Neural cell (in vitro differentiated cells): ENCODE measurements at regions not wholly inside any gene's neighbourhood (a gene's known extent, or its start where the extent isn't known, plus 50 kb on each side); places are given as distances from the start of the nearest gene placed in this dataset.

ENCODE experiments used
- H2AFZ ChIP-seq: fragments of 200-600, 300-800 bp; sonication (generic), shearing (Covaris generic); 2 replicates; pipeline ENCODE4 v1.6.0; 2014; ENCODE audit warnings: low read depth, mild to moderate bottlenecking, antibody characterized with exemption, low read length, moderate library complexity
- H3F3A ChIP-seq: fragments of 200-600 bp; shearing (Covaris generic); 2 replicates; pipeline ENCODE4 v1.6.1; 2016; ENCODE audit warnings: mild to moderate bottlenecking, moderate library complexity, mixed read lengths, antibody characterized with exemption, low read length; ENCODE audit not compliant: insufficient read depth, poor library complexity, severe bottlenecking
- H3K27ac ChIP-seq: fragments of 200-600, 300-800 bp; sonication (generic), shearing (Covaris generic); 2 replicates; pipeline ENCODE4 v1.5.1; 2014; ENCODE audit warnings: mild to moderate bottlenecking, low read length, moderate library complexity
- H3K27me3 ChIP-seq: fragments of 300-800, 200-600 bp; sonication (generic), shearing (Covaris generic); 2 replicates; pipeline ENCODE4 v1.6.0; 2014; ENCODE audit warnings: mild to moderate bottlenecking, low read depth, low read length, moderate library complexity; ENCODE audit not compliant: insufficient read depth
- H3K36me3 ChIP-seq: fragments of 300-800, 200-600 bp; sonication (generic), shearing (Covaris generic); 2 replicates; pipeline ENCODE4 v1.5.1; 2014; ENCODE audit warnings: mild to moderate bottlenecking, antibody characterized with exemption, low read length, moderate library complexity; ENCODE audit not compliant: insufficient read depth
- H3K4me2 ChIP-seq: fragments of 300-800, 200-600 bp; sonication (generic), shearing (Covaris generic); 2 replicates; pipeline ENCODE4 v1.6.0; 2014; ENCODE audit warnings: mild to moderate bottlenecking, low read length
- H3K4me3 ChIP-seq: fragments of 300-800, 200-600 bp; sonication (generic), shearing (Covaris generic); 2 replicates; pipeline ENCODE4 v1.5.1; 2014; ENCODE audit warnings: mild to moderate bottlenecking, low read length, moderate library complexity
- H3K79me2 ChIP-seq: fragments of 200-600 bp; shearing (Covaris generic); replicated peaks from 2 replicates; pipeline ENCODE4 v1.6.0; 2014; ENCODE audit warnings: mild to moderate bottlenecking, low read length, moderate library complexity; ENCODE audit not compliant: insufficient read depth
- H3K9ac ChIP-seq: fragments of 300-800, 200-600 bp; sonication (generic), shearing (Covaris generic); 2 replicates; pipeline ENCODE4 v1.6.1; 2016; ENCODE audit warnings: mild to moderate bottlenecking, low read length, mixed read lengths
- H3K9me2 ChIP-seq: fragments of 200-600 bp; shearing (Covaris generic); 2 replicates; pipeline ENCODE4 v1.6.1; 2016; ENCODE audit warnings: mild to moderate bottlenecking, low read length, mixed read lengths; ENCODE audit not compliant: insufficient read depth
- H3K9me3 ChIP-seq: fragments of 200-600, 300-800 bp; sonication (generic), shearing (Covaris generic); 2 replicates; pipeline ENCODE4 v1.6.1; 2016; ENCODE audit warnings: mild to moderate bottlenecking, mixed run types, low read length, moderate library complexity, mixed read lengths
- H4K20me1 ChIP-seq: fragments of 200-600 bp; shearing (Covaris generic); 2 replicates; pipeline ENCODE4 v1.6.1; 2016; ENCODE audit warnings: mild to moderate bottlenecking, mixed run types; ENCODE audit not compliant: insufficient read depth
- CTCF ChIP-seq: fragments of 450-650 bp; IDR thresholded peaks from 2 replicates; pipeline ENCODE4 v1.5.1; 2014; ENCODE audit warnings: antibody characterized with exemption, mild to moderate bottlenecking, moderate library complexity; ENCODE audit not compliant: poor library complexity, severe bottlenecking
- EP300 ChIP-seq: fragments of 450-650 bp; conservative IDR thresholded peaks from 2 replicates; pipeline ENCODE4 v1.6.1; 2014; ENCODE audit warnings: antibody characterized with exemption, mild to moderate bottlenecking, moderate library complexity; ENCODE audit not compliant: poor library complexity, severe bottlenecking
- EZH2 ChIP-seq: fragments of 200-600, 300-800 bp; shearing (Covaris generic), sonication (generic); IDR thresholded peaks from 2 replicates; pipeline ENCODE4 v1.6.1; 2014; ENCODE audit warnings: antibody characterized with exemption, low read length, borderline replicate concordance, mild to moderate bottlenecking; ENCODE audit not compliant: insufficient read depth, poor library complexity, severe bottlenecking
- MXI1 ChIP-seq: fragments of 450-650 bp; conservative IDR thresholded peaks from 2 replicates; pipeline ENCODE4 v1.6.1; 2014; ENCODE audit warnings: antibody characterized with exemption, mild to moderate bottlenecking; ENCODE audit not compliant: poor library complexity, severe bottlenecking
- POLR2AphosphoS5 ChIP-seq: IDR thresholded peaks from 2 replicates; pipeline ENCODE4 v1.6.1; 2012
- RAD21 ChIP-seq: fragments of 450-650 bp; conservative IDR thresholded peaks from 2 replicates; pipeline ENCODE4 v1.6.1; 2014; ENCODE audit warnings: antibody characterized with exemption, mild to moderate bottlenecking, moderate library complexity
- REST ChIP-seq: IDR thresholded peaks from 2 replicates; pipeline ENCODE4 v1.6.1; 2012; ENCODE audit warnings: borderline replicate concordance
- SMC3 ChIP-seq: fragments of 450-650 bp; conservative IDR thresholded peaks from 2 replicates; pipeline ENCODE4 v1.6.1; 2014; ENCODE audit warnings: antibody characterized with exemption, mild to moderate bottlenecking, moderate library complexity; ENCODE audit not compliant: poor library complexity
- TAF1 ChIP-seq: IDR thresholded peaks from 2 replicates; pipeline ENCODE4 v1.6.1; 2012; ENCODE audit warnings: low read depth

- Histone ChIP-seq H3K9me2 (no peaks in the 10 kb centered on the region), H3K9me3 (no peaks in the 10 kb centered on the region), H3K27ac (no peak overlapping the region), H3K27me3 (no peaks in the 10 kb centered on the region), H3K4me2 (no peak overlapping the region), H3K36me3 (no peaks in the 10 kb centered on the region), H3K4me3 (no peak overlapping the region), H3K9ac (no peak overlapping the region), H3K79me2 (no peaks in the 10 kb centered on the region), H4K20me1 (no peaks in the 10 kb centered on the region), H3F3A (no peaks in the 10 kb centered on the region), H2AFZ (no peak overlapping the region)
- no peak for TF ChIP-seq EP300
- no peak for TF ChIP-seq SMC3
- no peak for TF ChIP-seq RAD21
- no peak for TF ChIP-seq TAF1
- TF ChIP-seq EZH2, result no peak
- TF ChIP-seq CTCF, result no peak
- TF ChIP-seq POLR2AphosphoS5, result no peak
- TF ChIP-seq MXI1, result no peak
- TF ChIP-seq REST, result no peak
Observed at GRCh38 chr7:130996205-130996832, 262.3 kb upstream of the KLF14 start.

- Histone ChIP-seq H3K27ac (no peak overlapping the region), H3K9ac (no peak overlapping the region), H2AFZ (no peak overlapping the region), H3K27me3 (no peaks in the 10 kb centered on the region), H3K9me2 (no peaks in the 10 kb centered on the region), H3K4me3 (no peak overlapping the region), H3K79me2 (no peaks in the 10 kb centered on the region), H3K4me2 (no peak overlapping the region), H3K36me3 (no peaks in the 10 kb centered on the region), H4K20me1 (no peaks in the 10 kb centered on the region), H3K9me3 (no peaks in the 10 kb centered on the region), H3F3A (no peaks in the 10 kb centered on the region)
- TF ChIP-seq CTCF, result no peak
- no peak for TF ChIP-seq SMC3
- TF ChIP-seq POLR2AphosphoS5, result no peak
- no peak for TF ChIP-seq TAF1
Observed at GRCh38 chr7:130996833-130997231, 262.8 kb upstream of the KLF14 start.
